ENCODE measurements at regions not wholly inside any gene's neighbourhood (a gene's known extent, or its start where the extent isn't known, plus 50 kb on each side); places are given as distances from the start of the nearest gene placed in this dataset.

DNA sequence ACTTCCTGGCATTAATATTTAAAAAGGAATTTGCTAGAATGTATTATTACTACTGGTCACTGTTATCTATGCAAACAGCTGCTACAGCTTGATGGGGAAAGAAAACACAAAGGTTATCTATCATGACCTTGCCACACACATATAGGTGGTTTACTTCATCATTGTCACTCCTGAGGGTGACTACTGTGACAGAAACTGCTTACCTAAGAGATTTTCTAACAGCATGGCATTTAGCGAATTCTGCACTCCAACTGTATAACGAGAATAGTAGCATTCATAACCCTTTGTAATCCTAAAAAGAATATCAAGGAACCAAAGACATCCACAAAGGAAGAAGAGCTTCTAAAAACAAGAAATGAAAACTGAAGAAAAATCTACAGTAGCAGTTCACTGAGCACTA is 74.6 kb upstream of the SPOCK3 start:
- TF ChIP-seq, protein P1, sequence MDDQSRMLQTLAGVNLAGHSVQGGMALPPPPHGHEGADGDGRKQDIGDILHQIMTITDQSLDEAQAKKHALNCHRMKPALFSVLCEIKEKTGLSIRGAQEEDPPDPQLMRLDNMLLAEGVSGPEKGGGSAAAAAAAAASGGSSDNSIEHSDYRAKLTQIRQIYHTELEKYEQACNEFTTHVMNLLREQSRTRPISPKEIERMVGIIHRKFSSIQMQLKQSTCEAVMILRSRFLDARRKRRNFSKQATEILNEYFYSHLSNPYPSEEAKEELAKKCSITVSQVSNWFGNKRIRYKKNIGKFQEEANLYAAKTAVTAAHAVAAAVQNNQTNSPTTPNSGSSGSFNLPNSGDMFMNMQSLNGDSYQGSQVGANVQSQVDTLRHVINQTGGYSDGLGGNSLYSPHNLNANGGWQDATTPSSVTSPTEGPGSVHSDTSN (IDR thresholded peaks at IDR 0.05; ENCODE audit: insufficient replicate concordance, low read depth, low read length): no peak
- no peak for TF ChIP-seq BHLHE40 (IDR thresholded peaks at IDR 0.05; ENCODE audit: borderline replicate concordance in 1 of 2, low read depth in 2 of 2, low read length in 1 of 2)

Data from GM12878 (cell line).